T47D (cell line): ENCODE measurements at regions not wholly inside any gene's neighbourhood (a gene's known extent, or its start where the extent isn't known, plus 50 kb on each side); places are given as distances from the start of the nearest gene placed in this dataset.

ENCODE experiments used
- DNase-seq, 2 experiments: peaks; one replicate each; pipeline versions ENCODE4 v3.0.0 to v3.0.0-alpha.2; 2011 to 2012; ENCODE audit warnings: low read depth in 1 of 2, low spot score in 1 of 2
- JUND ChIP-seq: IDR thresholded peaks from 2 replicates; pipeline ENCODE4 v1.6.1; 2012; ENCODE audit warnings: low read depth
- in situ Hi-C: cut with HindIII; loops from 2 replicates; pipeline ENCODE4 v1.10.0; 2016; ENCODE audit warnings: low sequenced_read_pairs, low pct_unique_long_range_greater_than_20kb

- no peak for TF ChIP-seq JUND
- no peak for DNase-seq
- in situ Hi-C loops = no loop called here
Measured at GRCh38 chr7:84605301-84605700, 410.7 kb upstream of the SEMA3A start.

- no peak for TF ChIP-seq JUND
- DNase-seq = no peak
- in situ Hi-C loops = no loop called here
Measured at GRCh38 chr7:84603545-84603944, 409.0 kb upstream of the SEMA3A start.

GRCh38 chr7:84595026-84595425, 400.4 kb upstream of the SEMA3A start:
- no peak for TF ChIP-seq JUND
- DNase-seq = no peak
- in situ Hi-C loops = no loop called here

- TF ChIP-seq JUND = no peak
- in situ Hi-C loops = no loop called here
- DNase-seq = no peak
Measured at GRCh38 chr7:84591897-84592296, 397.3 kb upstream of the SEMA3A start.

- in situ Hi-C loops = no loop called here
- no peak for DNase-seq
- no peak for TF ChIP-seq JUND
Measured at GRCh38 chr7:84589012-84589411, 394.4 kb upstream of the SEMA3A start.

- no peak for TF ChIP-seq JUND
- no peak for DNase-seq
- in situ Hi-C loops = no loop called here
Measured at GRCh38 chr7:84583331-84583730, 388.7 kb upstream of the SEMA3A start.

- TF ChIP-seq JUND = no peak
- in situ Hi-C loops = no loop called here
- DNase-seq = no peak
Measured at GRCh38 chr7:84582747-84583146, 388.2 kb upstream of the SEMA3A start.

- in situ Hi-C loops = no loop called here
- TF ChIP-seq JUND = no peak
- DNase-seq = no peak
Measured at GRCh38 chr7:84578825-84579224, 384.2 kb upstream of the SEMA3A start.

- no peak for TF ChIP-seq JUND
- DNase-seq = no peak
- in situ Hi-C loops = no loop called here
Measured at GRCh38 chr7:84568781-84569180, 374.2 kb upstream of the SEMA3A start.

- in situ Hi-C loops = no loop called here
- no peak for DNase-seq
- no peak for TF ChIP-seq JUND
Measured at GRCh38 chr7:84565345-84566074, 370.9 kb upstream of the SEMA3A start.

GRCh38 chr7:84553711-84554110, 359.1 kb upstream of the SEMA3A start:
- no peak for TF ChIP-seq JUND
- in situ Hi-C loops = no loop called here
- DNase-seq = peak in 1 of 2 experiments; percentile 77

GRCh38 chr7:84549409-84549808, 354.8 kb upstream of the SEMA3A start:
- in situ Hi-C loops = no loop called here

GRCh38 chr7:84548366-84549365, 354.1 kb upstream of the SEMA3A start:
- TF ChIP-seq JUND = no peak
- DNase-seq = no peak
- in situ Hi-C loops = no loop called here

More at GRCh38 chr7:84549409-84549808, 354.8 kb upstream of the SEMA3A start:
- DNase-seq = no peak
- TF ChIP-seq JUND = no peak

- no peak for TF ChIP-seq JUND
- in situ Hi-C loops = no loop called here
Measured at GRCh38 chr7:84547331-84547730, 352.7 kb upstream of the SEMA3A start.

More at GRCh38 chr7:84547331-84547730, 352.7 kb upstream of the SEMA3A start:
- no peak for DNase-seq
